ENCODE measurements at regions not wholly inside any gene's neighbourhood (a gene's known extent, or its start where the extent isn't known, plus 50 kb on each side); places are given as distances from the start of the nearest gene placed in this dataset.

GRCh38 chr7:155991470-155991869, 179.2 kb upstream of the SHH start:
- no peaks in the 10 kb centered on the region for H3K9me3 ChIP-seq
- H3K36me3 Mint-ChIP-seq (ENCODE audit: insufficient read depth, unreplicated experiment), result no peaks in the 10 kb centered on the region
- H3K27me3 ChIP-seq (replicated peaks; ENCODE audit: control insufficient read depth, insufficient read depth, low read length), result no peaks in the 10 kb centered on the region; the same call in 1 of the 2 replicates
- H3K4me1 ChIP-seq, result no peaks in the 10 kb centered on the region
- H3K27me3 Mint-ChIP-seq (ENCODE audit: insufficient read depth, unreplicated experiment), result no peaks in the 10 kb centered on the region
- intact Hi-C loops (cut with micrococcal nuclease; ENCODE audit: unreplicated experiment), result no loop called here
- POLR2A ChIA-PET, result no interaction called here
- no peak overlapping the region for H3K27ac Mint-ChIP-seq (ENCODE audit: unreplicated experiment)
- peaks cover 8% of the 10 kb centered on the region for H3K9me3 Mint-ChIP-seq (ENCODE audit: unreplicated experiment)
- H3K4me3 ChIP-seq (ENCODE audit: low read depth, low read length), result no peak overlapping the region
- TF ChIP-seq CTCF (IDR thresholded peaks at IDR 0.05; ENCODE audit: insufficient read depth in 1 of 2, low read depth in 1 of 2, low read length in 1 of 2, severe bottlenecking in 1 of 2, unreplicated experiment in 1 of 2), result no peak
- no TSS peak for BruUV-seq (replicated peaks)
- CTCF ChIA-PET, result no interaction called here
- H3K36me3 ChIP-seq (ENCODE audit: control insufficient read depth, insufficient read depth, low read length), result no peaks in the 10 kb centered on the region
- H3K4me3 Mint-ChIP-seq (ENCODE audit: unreplicated experiment), result no peak overlapping the region
- no peak for DNase-seq
- H3K4me1 Mint-ChIP-seq (ENCODE audit: low read depth, unreplicated experiment), result peaks cover 7% of the 10 kb centered on the region

- no TSS peak for BruUV-seq (replicated peaks)
- H3K27me3 Mint-ChIP-seq (ENCODE audit: insufficient read depth, unreplicated experiment), result no peaks in the 10 kb centered on the region
- H3K4me3 Mint-ChIP-seq (ENCODE audit: unreplicated experiment), result no peak overlapping the region
- H3K4me1 Mint-ChIP-seq (ENCODE audit: low read depth, unreplicated experiment), result no peaks in the 10 kb centered on the region
- H3K36me3 Mint-ChIP-seq (ENCODE audit: insufficient read depth, unreplicated experiment), result no peaks in the 10 kb centered on the region
- TF ChIP-seq CTCF (IDR thresholded peaks at IDR 0.05; ENCODE audit: insufficient read depth in 1 of 2, low read depth in 1 of 2, low read length in 1 of 2, severe bottlenecking in 1 of 2, unreplicated experiment in 1 of 2), result no peak
- peaks cover 8% of the 10 kb centered on the region for H3K9me3 Mint-ChIP-seq (ENCODE audit: unreplicated experiment)
- H3K27ac Mint-ChIP-seq (ENCODE audit: unreplicated experiment), result no peak overlapping the region
- Histone ChIP-seq H3K27me3 (replicated peaks; ENCODE audit: control insufficient read depth, insufficient read depth, low read length) (no peaks in the 10 kb centered on the region), H3K36me3 (ENCODE audit: control insufficient read depth, insufficient read depth, low read length) (no peaks in the 10 kb centered on the region), H3K4me3 (ENCODE audit: low read depth, low read length) (no peak overlapping the region), H3K9me3 (no peaks in the 10 kb centered on the region), H3K4me1 (no peaks in the 10 kb centered on the region)
- peak in 1 of 2 experiments; percentile 19 for DNase-seq
- intact Hi-C loops (cut with micrococcal nuclease; ENCODE audit: unreplicated experiment), result no loop called here
- ChIA-PET CTCF (no interaction called here), POLR2A (no interaction called here)
Observed at GRCh38 chr7:155988416-155988815, 176.2 kb upstream of the SHH start.

GRCh38 chr7:155987681-155988235, 175.5 kb upstream of the SHH start:
- Histone ChIP-seq H3K4me3 (ENCODE audit: low read depth, low read length) (no peak overlapping the region), H3K4me1 (no peaks in the 10 kb centered on the region), H3K36me3 (ENCODE audit: control insufficient read depth, insufficient read depth, low read length) (no peaks in the 10 kb centered on the region), H3K27me3 (replicated peaks; ENCODE audit: control insufficient read depth, insufficient read depth, low read length) (no peaks in the 10 kb centered on the region), H3K9me3 (no peaks in the 10 kb centered on the region)
- BruUV-seq (replicated peaks), result no TSS peak
- no peak for TF ChIP-seq CTCF (IDR thresholded peaks at IDR 0.05; ENCODE audit: insufficient read depth in 1 of 2, low read depth in 1 of 2, low read length in 1 of 2, severe bottlenecking in 1 of 2, unreplicated experiment in 1 of 2)
- Mint-ChIP-seq H3K36me3 (ENCODE audit: insufficient read depth, unreplicated experiment) (no peaks in the 10 kb centered on the region), H3K4me3 (ENCODE audit: unreplicated experiment) (no peak overlapping the region), H3K27me3 (ENCODE audit: insufficient read depth, unreplicated experiment) (no peaks in the 10 kb centered on the region), H3K27ac (ENCODE audit: unreplicated experiment) (no peak overlapping the region), H3K9me3 (ENCODE audit: unreplicated experiment) (peaks cover 8% of the 10 kb centered on the region), H3K4me1 (ENCODE audit: low read depth, unreplicated experiment) (no peaks in the 10 kb centered on the region)
- ChIA-PET POLR2A (no interaction called here), CTCF (no interaction called here)
- intact Hi-C loops (cut with micrococcal nuclease; ENCODE audit: unreplicated experiment), result no loop called here
- DNase-seq, result no peak
